Trophoblast cell (in vitro differentiated cells and primary cell): ENCODE measurements at regions not wholly inside any gene's neighbourhood (a gene's known extent, or its start where the extent isn't known, plus 50 kb on each side); places are given as distances from the start of the nearest gene placed in this dataset.

ENCODE experiments used
- DNase-seq, 2 donors: peaks; one replicate each; pipeline ENCODE4 v3.0.0-alpha.2; 2016
- H2AFZ ChIP-seq: 2 replicates; pipeline ENCODE4 v1.6.1; 2013; ENCODE audit warnings: low read length, moderate library complexity, mild to moderate bottlenecking; ENCODE audit not compliant: insufficient read depth, poor library complexity
- H2AK5ac ChIP-seq: 2 replicates; pipeline ENCODE4 v1.6.1; 2013; ENCODE audit warnings: mild to moderate bottlenecking, low read length
- H2BK120ac ChIP-seq: 2 replicates; pipeline ENCODE4 v1.6.1; 2013; ENCODE audit warnings: low read length, mild to moderate bottlenecking, moderate library complexity; ENCODE audit not compliant: insufficient read depth, poor library complexity
- H2BK12ac ChIP-seq: 2 replicates; pipeline ENCODE4 v1.6.1; 2013; ENCODE audit warnings: mild to moderate bottlenecking, low read length, moderate library complexity
- H2BK5ac ChIP-seq: 2 replicates; pipeline ENCODE4 v1.6.1; 2013; ENCODE audit warnings: low read length, low read depth, moderate library complexity, mild to moderate bottlenecking; ENCODE audit not compliant: poor library complexity
- H3K14ac ChIP-seq: 2 replicates; pipeline ENCODE4 v1.6.1; 2013; ENCODE audit warnings: mild to moderate bottlenecking, low read length
- H3K18ac ChIP-seq: 2 replicates; pipeline ENCODE4 v1.6.1; 2013; ENCODE audit warnings: mild to moderate bottlenecking, low read length
- H3K23ac ChIP-seq: 2 replicates; pipeline ENCODE4 v1.6.1; 2013; ENCODE audit warnings: low read length
- H3K27ac ChIP-seq: 2 replicates; pipeline ENCODE4 v1.5.1; 2013; ENCODE audit warnings: low read depth, mild to moderate bottlenecking, inconsistent platforms, low read length, moderate library complexity
- H3K27me3 ChIP-seq: 2 replicates; pipeline ENCODE4 v1.6.1; 2013; ENCODE audit warnings: inconsistent platforms, mild to moderate bottlenecking, low read length, moderate library complexity; ENCODE audit not compliant: insufficient read depth
- H3K36me3 ChIP-seq, 2 experiments: 1 replicate in 1 of 2; 2 replicates in 1 of 2; pipeline ENCODE4 v1.6.1; 2013; ENCODE audit warnings: low read length in 2 of 2, mild to moderate bottlenecking in 2 of 2, moderate library complexity in 1 of 2; ENCODE audit not compliant: insufficient read depth in 2 of 2, control insufficient read depth in 1 of 2
- H3K4ac ChIP-seq: 2 replicates; pipeline ENCODE4 v1.6.1; 2013; ENCODE audit warnings: low read depth, mild to moderate bottlenecking, low read length, moderate library complexity
- H3K4me1 ChIP-seq, 2 experiments: 1 replicate in 1 of 2; 2 replicates in 1 of 2; pipeline ENCODE4 v1.6.1; 2013; ENCODE audit warnings: low read length in 2 of 2, mild to moderate bottlenecking in 2 of 2, moderate library complexity in 1 of 2; ENCODE audit not compliant: insufficient read depth in 2 of 2, control insufficient read depth in 1 of 2
- H3K4me2 ChIP-seq: 2 replicates; pipeline ENCODE4 v1.6.1; 2013; ENCODE audit warnings: inconsistent platforms, mild to moderate bottlenecking, low read length, moderate library complexity
- H3K4me3 ChIP-seq: 2 replicates; pipeline ENCODE4 v1.5.1; 2013; ENCODE audit warnings: mild to moderate bottlenecking, low read depth, low read length, inconsistent platforms
- H3K79me1 ChIP-seq: one replicate; pipeline ENCODE4 v1.6.1; 2013; ENCODE audit warnings: low read length
- H3K79me2 ChIP-seq: 2 replicates; pipeline ENCODE4 v1.6.1; 2013; ENCODE audit warnings: low read length, mild to moderate bottlenecking; ENCODE audit not compliant: control insufficient read depth, insufficient read depth, poor library complexity
- H3K9ac ChIP-seq: 2 replicates; pipeline ENCODE4 v1.6.1; 2013; ENCODE audit warnings: mild to moderate bottlenecking, low read length
- H3K9me3 ChIP-seq: 2 replicates; pipeline ENCODE4 v1.6.1; 2013; ENCODE audit warnings: low read depth, mild to moderate bottlenecking, control low read depth, inconsistent platforms, low read length; ENCODE audit not compliant: insufficient read depth
- H4K12ac ChIP-seq: 2 replicates; pipeline ENCODE4 v1.6.1; 2013; ENCODE audit warnings: low read depth, mild to moderate bottlenecking, low read length, moderate library complexity
- H4K8ac ChIP-seq: 2 replicates; pipeline ENCODE4 v1.6.1; 2013; ENCODE audit warnings: low read depth, mild to moderate bottlenecking, low read length, moderate library complexity
- H4K91ac ChIP-seq: one replicate; pipeline ENCODE4 v1.6.1; 2013; ENCODE audit warnings: low read depth, mild to moderate bottlenecking, low read length, moderate library complexity
- WGBS: extraction: QIAGEN DNeasy Blood & Tissue Kit; methylation state at CpG from one replicate; pipeline ENCODE4 v1.1.7; 2013; ENCODE audit warnings: missing lambda C conversion rate; ENCODE audit not compliant: insufficient read length, insufficient coverage; ENCODE audit errors: extremely low coverage; 5-methylcytosine and 5-hydroxymethylcytosine counted together

GRCh38 chr3:162236949-162237348 lies 740.3 kb downstream of the OTOL1 start:
- Histone ChIP-seq H4K8ac (no peak overlapping the region), H3K27me3 (no peaks in the 10 kb centered on the region), H3K4me1 (no peaks in the 10 kb centered on the region), H4K12ac (no peak overlapping the region), H3K79me2 (no peaks in the 10 kb centered on the region), H4K91ac (no peak overlapping the region), H3K9ac (no peak overlapping the region), H3K4me2 (no peak overlapping the region), H3K9me3 (no peaks in the 10 kb centered on the region), H2BK120ac (no peak overlapping the region), H3K27ac (no peak overlapping the region), H3K14ac (no peak overlapping the region), H3K79me1 (no peaks in the 10 kb centered on the region), H3K18ac (no peak overlapping the region), H3K4ac (no peak overlapping the region), H3K4me3 (no peak overlapping the region), H2BK5ac (no peak overlapping the region), H2AK5ac (no peak overlapping the region), H2BK12ac (no peak overlapping the region), H3K23ac (no peak overlapping the region), H2AFZ (no peak overlapping the region), H3K36me3 (no peaks in the 10 kb centered on the region)
- WGBS, result no CpG with 5 or more reads among the region's 5 CpGs
- no peak for DNase-seq

GRCh38 chr3:162250782-162251181 lies 754.2 kb downstream of the OTOL1 start:
- Histone ChIP-seq H3K18ac (no peak overlapping the region), H3K27me3 (no peaks in the 10 kb centered on the region), H3K9ac (no peak overlapping the region), H3K14ac (no peak overlapping the region), H3K4me2 (no peak overlapping the region), H3K79me2 (no peaks in the 10 kb centered on the region), H2BK12ac (no peak overlapping the region), H3K4me1 (no peaks in the 10 kb centered on the region), H2BK5ac (no peak overlapping the region), H3K79me1 (no peaks in the 10 kb centered on the region), H2AK5ac (no peak overlapping the region), H3K23ac (no peak overlapping the region), H3K4me3 (no peak overlapping the region), H4K12ac (no peak overlapping the region), H2BK120ac (no peak overlapping the region), H4K91ac (no peak overlapping the region), H2AFZ (no peak overlapping the region), H3K4ac (no peak overlapping the region), H3K27ac (no peak overlapping the region), H4K8ac (no peak overlapping the region), H3K36me3 (no peaks in the 10 kb centered on the region), H3K9me3 (no peaks in the 10 kb centered on the region)
- no CpG with 5 or more reads among the region's 1 CpG for WGBS
- DNase-seq, result no peak

DNA sequence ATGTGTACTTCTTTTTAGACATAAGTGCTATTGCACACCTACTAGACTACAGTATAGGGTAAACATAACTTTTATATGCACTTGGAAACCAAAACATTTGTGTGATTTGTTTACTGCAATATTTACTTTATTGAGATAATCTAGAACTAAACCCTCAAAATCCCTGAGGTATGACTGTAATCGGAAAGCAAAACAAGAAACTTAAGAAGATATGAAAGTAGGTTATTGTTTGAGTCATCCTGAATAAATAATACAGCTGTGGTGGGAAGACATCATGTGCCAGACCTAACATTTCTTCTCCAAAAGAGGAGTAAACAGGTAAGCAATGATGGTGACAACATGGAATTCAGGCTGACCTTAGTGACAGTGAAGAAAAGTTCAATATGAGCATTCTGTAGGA lies 765.5 kb downstream of the OTOL1 start:
- no peak overlapping the region for H4K91ac ChIP-seq
- no peak overlapping the region for H2BK12ac ChIP-seq
- no peaks in the 10 kb centered on the region for H3K79me1 ChIP-seq
- no peak overlapping the region for H3K18ac ChIP-seq
- no peak overlapping the region for H3K23ac ChIP-seq
- whole genome bisulfite sequencing, result no CpG with 5 or more reads among the region's 1 CpG
- no peak overlapping the region for H2AK5ac ChIP-seq
- H2BK120ac ChIP-seq, result no peak overlapping the region
- no peaks in the 10 kb centered on the region for H3K4me1 ChIP-seq
- no peaks in the 10 kb centered on the region for H3K79me2 ChIP-seq
- no peaks in the 10 kb centered on the region for H3K9me3 ChIP-seq
- H2AFZ ChIP-seq, result no peak overlapping the region
- no peak for DNase-seq
- H4K8ac ChIP-seq, result no peak overlapping the region
- no peak overlapping the region for H4K12ac ChIP-seq
- no peak overlapping the region for H3K4me2 ChIP-seq
- no peak overlapping the region for H3K14ac ChIP-seq
- H3K36me3 ChIP-seq, result no peaks in the 10 kb centered on the region
- H3K27me3 ChIP-seq, result no peaks in the 10 kb centered on the region
- no peak overlapping the region for H3K9ac ChIP-seq
- H3K27ac ChIP-seq, result no peak overlapping the region
- H2BK5ac ChIP-seq, result no peak overlapping the region
- no peak overlapping the region for H3K4ac ChIP-seq
- H3K4me3 ChIP-seq, result no peak overlapping the region

DNA sequence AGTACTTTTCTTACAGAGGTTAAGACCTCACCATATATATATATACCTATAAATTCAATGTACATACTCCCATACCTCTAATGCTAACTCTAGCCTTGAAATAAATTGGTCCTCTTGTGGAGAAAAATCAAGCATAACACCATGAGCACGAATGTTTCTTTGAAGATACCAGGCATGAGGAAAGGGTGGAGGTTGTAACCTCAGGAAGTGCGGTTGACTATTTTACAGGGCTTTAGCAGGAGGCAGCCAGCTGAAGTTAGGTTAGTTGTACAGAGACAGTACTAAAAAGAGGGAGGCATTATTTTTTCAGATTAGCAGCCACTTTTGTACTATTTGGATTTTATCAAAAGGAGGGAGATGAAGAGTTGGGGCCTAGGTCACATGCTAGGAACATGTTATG lies 767.0 kb downstream of the OTOL1 start:
- H2BK120ac ChIP-seq, result no peak overlapping the region
- H4K8ac ChIP-seq, result no peak overlapping the region
- H3K79me2 ChIP-seq, result no peaks in the 10 kb centered on the region
- H3K23ac ChIP-seq, result no peak overlapping the region
- H2AK5ac ChIP-seq, result no peak overlapping the region
- H3K4me2 ChIP-seq, result no peak overlapping the region
- no peaks in the 10 kb centered on the region for H3K27me3 ChIP-seq
- H2BK5ac ChIP-seq, result no peak overlapping the region
- H3K14ac ChIP-seq, result no peak overlapping the region
- H4K12ac ChIP-seq, result no peak overlapping the region
- H2AFZ ChIP-seq, result no peak overlapping the region
- H4K91ac ChIP-seq, result no peak overlapping the region
- H3K18ac ChIP-seq, result no peak overlapping the region
- H3K4ac ChIP-seq, result no peak overlapping the region
- H3K79me1 ChIP-seq, result no peaks in the 10 kb centered on the region
- H3K9me3 ChIP-seq, result no peaks in the 10 kb centered on the region
- H3K4me1 ChIP-seq, result no peaks in the 10 kb centered on the region
- H3K9ac ChIP-seq, result no peak overlapping the region
- H2BK12ac ChIP-seq, result no peak overlapping the region
- no CpG with 5 or more reads among the region's 2 CpGs for WGBS
- no peaks in the 10 kb centered on the region for H3K36me3 ChIP-seq
- DNase-seq, result no peak
- H3K4me3 ChIP-seq, result no peak overlapping the region
- H3K27ac ChIP-seq, result no peak overlapping the region
